ENCODE measurements at regions not wholly inside any gene's neighbourhood (a gene's known extent, or its start where the extent isn't known, plus 50 kb on each side); places are given as distances from the start of the nearest gene placed in this dataset.

DNA sequence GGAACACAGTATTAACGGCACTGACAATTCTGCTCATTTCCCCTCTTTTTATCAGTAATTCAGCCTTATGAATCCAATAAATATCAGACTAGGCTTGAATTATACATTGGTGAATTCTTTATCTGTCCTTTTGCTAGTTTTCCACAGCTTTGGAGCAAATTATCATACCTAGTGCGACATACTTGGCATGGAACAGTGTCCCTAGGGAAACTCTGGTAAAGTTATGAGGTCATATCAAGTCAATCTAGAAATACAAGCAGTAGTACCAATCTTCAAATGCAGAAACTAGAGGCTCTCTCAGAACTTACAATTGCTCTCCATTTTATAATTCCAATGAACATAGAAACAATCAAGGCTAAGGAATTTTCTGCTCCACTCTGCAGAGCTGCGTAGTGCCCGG, 449.3 kb upstream of the NPVF start:
- no peak for TF ChIP-seq EZH2 (IDR thresholded peaks at IDR 0.05; ENCODE audit: insufficient read depth, low read length)
- TF ChIP-seq, protein P1, sequence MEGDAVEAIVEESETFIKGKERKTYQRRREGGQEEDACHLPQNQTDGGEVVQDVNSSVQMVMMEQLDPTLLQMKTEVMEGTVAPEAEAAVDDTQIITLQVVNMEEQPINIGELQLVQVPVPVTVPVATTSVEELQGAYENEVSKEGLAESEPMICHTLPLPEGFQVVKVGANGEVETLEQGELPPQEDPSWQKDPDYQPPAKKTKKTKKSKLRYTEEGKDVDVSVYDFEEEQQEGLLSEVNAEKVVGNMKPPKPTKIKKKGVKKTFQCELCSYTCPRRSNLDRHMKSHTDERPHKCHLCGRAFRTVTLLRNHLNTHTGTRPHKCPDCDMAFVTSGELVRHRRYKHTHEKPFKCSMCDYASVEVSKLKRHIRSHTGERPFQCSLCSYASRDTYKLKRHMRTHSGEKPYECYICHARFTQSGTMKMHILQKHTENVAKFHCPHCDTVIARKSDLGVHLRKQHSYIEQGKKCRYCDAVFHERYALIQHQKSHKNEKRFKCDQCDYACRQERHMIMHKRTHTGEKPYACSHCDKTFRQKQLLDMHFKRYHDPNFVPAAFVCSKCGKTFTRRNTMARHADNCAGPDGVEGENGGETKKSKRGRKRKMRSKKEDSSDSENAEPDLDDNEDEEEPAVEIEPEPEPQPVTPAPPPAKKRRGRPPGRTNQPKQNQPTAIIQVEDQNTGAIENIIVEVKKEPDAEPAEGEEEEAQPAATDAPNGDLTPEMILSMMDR (IDR thresholded peaks at IDR 0.05; ENCODE audit: insufficient read depth, low read depth, low read length): no peak

All from astrocyte (in vitro differentiated cells and primary cell).